ENCODE measurements at regions not wholly inside any gene's neighbourhood (a gene's known extent, or its start where the extent isn't known, plus 50 kb on each side); places are given as distances from the start of the nearest gene placed in this dataset.

DNA sequence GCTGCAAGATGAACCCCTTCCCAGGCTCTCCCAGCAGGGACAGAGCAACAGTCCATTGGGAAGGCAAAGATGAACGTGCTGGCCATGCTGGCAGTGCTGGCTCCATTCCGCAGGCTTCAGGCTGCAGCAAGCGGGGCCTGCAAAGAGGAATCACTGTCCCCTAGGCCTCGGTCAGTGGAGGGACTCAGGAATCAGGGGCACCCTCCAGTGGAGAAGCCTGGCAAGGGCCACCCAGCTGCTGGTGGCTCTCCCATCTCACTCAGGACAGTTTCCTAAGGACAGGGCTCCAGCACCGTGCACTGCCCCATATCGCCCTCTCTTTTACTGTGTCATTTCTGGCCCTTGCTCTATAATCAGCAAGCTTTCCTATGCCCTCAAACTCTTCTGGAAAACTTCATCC is 498.6 kb downstream of the EFNB2 start:
- DNase-seq: no peak
- intact Hi-C loops (cut with DNase I): no loop called here

DNA sequence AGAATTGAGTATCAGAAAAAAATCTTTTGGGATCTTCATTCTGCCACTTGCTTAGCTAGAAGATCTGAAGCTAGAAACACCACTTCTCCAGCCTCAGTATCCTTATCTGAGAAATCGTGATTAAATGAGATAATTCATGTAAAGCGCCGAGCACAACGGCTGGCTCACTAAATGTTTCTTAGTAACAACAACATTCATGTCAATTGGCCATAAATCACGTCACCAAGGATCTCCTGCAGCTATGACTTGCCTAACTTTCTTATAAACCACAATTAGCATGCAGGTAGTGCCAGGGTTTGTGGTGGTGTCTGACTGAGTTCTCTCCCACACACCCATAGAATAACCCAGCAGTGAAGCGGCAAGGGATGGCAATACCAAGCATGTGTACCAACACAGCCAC is 501.3 kb downstream of the EFNB2 start:
- no peak for DNase-seq

DNA sequence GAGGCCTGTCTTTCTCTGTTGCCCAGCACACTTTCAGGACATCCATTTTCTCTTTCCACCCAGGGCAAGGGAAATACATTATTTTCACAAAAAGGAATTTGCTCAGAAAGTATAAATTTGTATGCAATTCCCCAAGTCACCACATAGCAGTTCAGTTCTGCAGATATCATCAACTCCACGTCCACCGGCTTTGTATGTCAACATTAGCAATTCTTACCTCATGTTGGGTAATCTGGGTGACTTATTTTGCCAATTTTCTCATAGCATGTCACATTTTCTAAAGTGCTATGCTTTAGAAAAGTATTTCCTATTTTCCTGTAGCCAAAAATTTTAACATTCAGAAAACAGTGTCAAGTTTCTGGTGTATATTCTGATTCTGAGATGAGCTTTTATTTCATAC is 501.8 kb downstream of the EFNB2 start:
- intact Hi-C loops (cut with DNase I): no loop called here
- DNase-seq: no peak

More for the DNA sequence above, 501.3 kb downstream of the EFNB2 start:
- intact Hi-C loops (cut with DNase I): no loop called here

DNA sequence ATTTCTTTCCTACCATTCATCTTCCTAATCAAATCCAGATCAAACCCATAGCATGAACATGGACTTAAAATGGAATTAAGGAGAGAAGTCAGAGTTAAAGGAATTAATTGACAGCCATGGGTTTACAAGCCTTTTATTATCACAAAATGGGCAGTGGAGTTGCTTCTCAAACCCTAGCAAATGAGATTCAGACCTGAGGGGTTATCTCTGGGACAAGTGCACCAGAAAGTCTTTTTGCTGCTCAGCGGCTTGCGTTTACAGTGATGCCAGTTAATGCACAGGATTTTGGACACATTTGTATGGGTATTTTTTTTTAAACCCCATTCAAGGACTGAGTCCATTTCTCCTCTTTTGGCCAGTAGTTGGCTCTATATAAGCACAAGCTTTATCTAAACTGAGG is 503.0 kb downstream of the EFNB2 start:
- intact Hi-C loops (cut with DNase I): no loop called here
- no peak for DNase-seq

DNA sequence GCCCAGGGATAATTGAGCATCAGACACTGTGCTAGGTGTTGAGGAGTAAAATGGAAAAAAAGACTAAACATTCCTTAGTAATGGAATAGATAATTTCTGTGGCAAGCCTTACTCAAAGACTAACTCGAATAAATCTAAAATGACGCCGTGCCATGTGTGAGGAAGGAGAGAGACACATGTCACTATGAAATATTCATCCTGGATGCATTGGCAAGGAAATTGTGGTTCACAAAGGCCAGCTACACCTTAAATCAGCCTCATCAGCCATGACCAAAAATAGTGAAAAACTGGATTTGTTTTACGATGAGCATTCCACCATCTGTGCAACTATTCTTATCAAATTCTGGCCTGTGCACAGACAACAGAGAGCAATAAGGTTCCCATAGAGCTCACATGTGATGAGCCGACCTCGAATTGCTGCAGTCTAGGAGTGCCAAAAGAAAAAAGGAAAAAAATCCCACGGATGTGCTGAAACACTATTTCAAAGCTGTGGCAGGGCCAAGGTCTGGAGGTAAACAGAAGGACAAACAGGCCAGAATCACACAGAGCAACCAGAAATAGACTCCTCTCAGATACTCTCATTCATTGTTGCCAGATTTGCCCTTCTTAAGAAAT is 505.7 kb downstream of the EFNB2 start:
- intact Hi-C loops (cut with DNase I): loop anchor here (10.0 kb wide), 1 partner anchor 1595 kb away; no protein-coding TSS in a partner anchor
- no peak for DNase-seq

DNA sequence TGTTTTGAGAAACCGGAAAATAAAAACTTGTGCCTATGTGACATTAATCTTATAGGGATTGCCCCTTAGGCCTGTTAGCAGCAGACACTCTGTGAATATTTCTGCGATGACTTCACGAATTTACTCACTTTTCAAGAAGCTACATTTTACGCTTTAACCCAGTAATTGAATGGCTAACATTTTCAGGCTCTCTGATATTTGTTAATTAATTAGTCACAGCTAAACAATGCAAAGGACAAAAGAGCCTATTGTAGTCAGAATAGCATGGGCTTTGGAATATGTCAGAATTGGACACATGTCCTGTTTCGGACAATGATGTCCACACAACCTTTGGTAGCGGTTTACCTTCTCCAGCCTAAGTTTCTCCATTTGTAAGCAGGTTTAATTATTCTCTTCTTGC is 506.6 kb downstream of the EFNB2 start:
- DNase-seq: no peak
- intact Hi-C loops (cut with DNase I): loop anchor here (10.0 kb wide), 1 partner anchor 1594 kb away; no protein-coding TSS in a partner anchor

DNA sequence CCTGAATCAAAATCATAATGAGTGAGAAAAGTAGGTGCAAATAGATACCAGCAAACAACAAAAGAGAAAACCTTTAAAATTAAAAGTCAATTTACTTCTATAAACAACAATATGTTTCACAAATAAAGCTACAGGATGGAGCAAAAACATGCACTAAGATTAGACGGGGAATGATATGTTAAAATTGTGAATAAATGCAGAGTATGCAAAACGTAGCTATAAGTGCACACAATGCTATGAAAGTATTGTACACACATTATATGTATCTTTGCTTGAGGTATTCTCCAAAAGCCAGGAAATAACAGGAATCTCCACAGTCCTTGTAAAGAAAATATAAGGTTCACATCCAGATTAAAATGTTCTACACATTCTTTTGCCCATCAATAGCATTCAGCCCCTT is 523.9 kb downstream of the EFNB2 start:
- intact Hi-C loops (cut with DNase I): no loop called here
- DNase-seq: no peak

DNA sequence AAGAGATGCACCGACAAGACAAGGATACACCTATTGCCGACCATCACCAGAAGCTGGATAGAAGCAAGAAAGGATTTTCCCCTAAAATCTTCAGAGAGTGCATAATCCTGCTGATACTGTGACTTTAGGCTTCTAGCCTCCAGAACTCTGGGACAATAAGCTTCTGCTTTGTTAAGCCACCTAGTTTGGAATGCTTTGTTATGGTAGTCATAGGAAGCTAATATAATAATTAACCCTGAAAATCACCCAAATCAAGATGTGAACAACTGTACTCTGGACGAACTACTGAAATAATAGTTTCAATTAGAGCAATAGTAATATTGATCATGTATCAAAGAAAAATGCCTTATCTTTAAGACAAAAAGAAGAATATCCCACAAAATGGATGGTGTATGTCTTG is 524.6 kb downstream of the EFNB2 start:
- DNase-seq: no peak
- intact Hi-C loops (cut with DNase I): no loop called here

DNA sequence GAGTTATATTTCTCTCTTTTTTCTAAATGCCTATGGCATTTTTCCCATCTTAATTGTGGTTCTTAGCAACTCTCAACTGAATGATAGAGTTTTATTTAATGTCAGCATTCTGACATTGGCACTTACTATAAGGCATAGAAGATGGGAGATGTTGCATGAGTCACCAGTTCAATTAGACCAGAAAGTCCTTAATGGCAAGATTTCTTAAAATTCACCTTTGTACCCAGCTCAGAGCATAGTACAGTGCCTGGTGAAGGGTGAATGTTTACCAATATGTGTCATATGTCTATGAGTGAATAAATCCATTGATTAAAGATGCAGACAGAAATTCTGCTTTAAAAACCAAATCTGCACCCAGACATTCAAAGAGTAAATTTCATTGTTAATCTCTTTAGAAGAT is 526.9 kb downstream of the EFNB2 start:
- no peak for DNase-seq
- intact Hi-C loops (cut with DNase I): no loop called here

DNA sequence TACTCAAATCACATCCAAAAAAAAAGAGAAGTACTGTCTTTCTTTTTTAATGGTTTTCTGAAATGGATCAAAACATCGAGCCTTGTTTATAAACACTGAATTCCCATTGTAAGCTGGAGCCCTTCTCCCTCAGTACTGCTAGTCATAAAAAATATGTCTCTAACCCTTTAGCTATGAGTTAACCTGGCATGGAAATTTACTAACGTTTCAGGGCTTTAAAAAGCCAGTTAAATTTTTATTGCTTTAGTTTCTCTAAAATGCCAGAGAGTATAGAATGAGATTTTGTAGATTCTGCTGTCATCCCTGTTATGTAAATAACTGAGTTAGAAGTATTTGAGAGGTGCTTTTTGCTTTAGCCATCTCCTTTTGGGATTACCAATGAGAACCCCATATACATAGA is 528.3 kb downstream of the EFNB2 start:
- intact Hi-C loops (cut with DNase I): no loop called here
- DNase-seq: no peak

DNA sequence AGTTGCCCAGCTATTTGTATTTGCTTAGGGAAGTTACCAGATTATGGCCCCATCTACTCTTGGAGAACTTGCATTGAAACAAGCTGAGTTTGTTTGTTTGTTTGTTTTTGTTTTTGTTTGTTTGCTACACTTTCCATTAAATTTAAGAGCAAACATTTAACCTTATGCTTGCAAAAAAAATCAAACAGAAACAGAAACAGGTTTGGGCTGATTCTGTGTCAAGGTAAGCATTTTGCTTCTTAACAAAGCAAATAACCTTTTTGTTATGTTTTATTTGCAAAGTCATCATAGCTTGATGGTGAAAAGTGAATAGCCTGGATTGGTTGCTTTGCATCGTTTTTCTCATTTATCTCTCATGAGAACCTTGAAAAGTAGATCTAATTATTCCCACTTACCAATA is 531.8 kb downstream of the EFNB2 start:
- no peak for DNase-seq
- intact Hi-C loops (cut with DNase I): no loop called here

DNA sequence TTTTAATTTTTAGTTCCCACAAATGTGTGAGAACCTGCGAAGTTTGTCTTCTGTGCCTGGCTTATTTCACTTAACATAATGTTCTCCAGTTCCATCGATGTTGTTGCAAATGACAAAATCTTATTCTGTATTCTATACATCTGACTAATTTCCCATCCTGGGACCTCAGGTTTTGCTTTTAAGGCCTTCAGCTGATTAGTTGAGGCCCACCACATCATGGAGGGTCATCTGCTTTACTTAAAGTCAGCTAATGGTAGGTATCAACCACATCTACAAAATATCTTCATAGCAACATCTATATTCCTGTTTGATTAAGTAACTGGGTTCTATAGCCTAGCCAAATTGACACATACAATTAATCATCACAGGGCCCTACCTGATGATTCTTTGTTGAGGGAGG is 534.0 kb downstream of the EFNB2 start:
- intact Hi-C loops (cut with DNase I): no loop called here

DNA sequence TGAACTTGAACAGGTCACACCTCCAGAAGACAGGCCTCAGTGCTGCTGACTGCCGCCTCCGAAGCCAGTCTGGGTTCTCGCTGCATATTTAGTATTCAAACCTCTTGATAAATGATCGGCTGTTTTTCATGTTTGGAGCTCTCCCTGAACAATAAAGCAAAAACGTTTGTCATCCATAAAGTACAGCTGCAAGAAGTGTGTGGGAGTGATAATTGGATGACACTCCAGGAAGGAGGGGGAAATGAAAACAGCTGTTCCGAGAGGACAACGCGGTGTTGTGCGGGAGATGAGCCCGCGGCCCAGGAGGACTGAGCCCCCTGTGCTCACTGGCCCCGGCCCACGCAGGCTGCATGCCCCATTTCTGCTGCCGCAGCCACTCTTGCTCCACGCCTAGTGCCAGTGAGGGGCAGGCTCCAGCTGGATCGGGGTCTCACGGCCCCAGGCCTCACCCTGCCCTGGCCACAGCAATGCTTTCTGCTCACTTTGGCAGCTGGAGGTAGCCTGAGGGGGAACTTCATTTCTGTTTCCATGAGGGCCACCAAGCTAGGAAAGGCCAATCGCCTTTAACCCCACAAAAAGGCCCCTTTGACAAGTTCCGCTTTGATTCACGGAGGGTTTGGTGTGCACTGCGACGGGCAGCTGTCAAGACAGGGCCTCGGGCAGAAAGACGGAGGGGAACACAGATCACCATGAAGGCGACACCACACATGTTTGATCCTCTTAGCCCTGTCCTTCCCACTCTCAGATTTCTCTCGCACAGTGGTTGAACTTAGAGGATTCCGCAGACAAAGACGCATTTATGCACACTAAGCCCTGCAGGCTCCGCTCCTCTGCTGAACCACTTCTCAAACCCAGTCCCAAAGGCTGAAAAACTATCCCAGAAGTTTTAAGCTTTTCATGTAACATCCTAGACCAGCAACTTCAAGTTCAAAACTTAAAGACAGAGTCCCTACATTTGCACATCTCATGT is 537.6 kb downstream of the EFNB2 start:
- peak in 11 of 42 donors; percentile 4 to 69 (median 31) for DNase-seq
- intact Hi-C loops (cut with DNase I): no loop called here

More for the DNA sequence above, 534.0 kb downstream of the EFNB2 start:
- no peak for DNase-seq

DNA sequence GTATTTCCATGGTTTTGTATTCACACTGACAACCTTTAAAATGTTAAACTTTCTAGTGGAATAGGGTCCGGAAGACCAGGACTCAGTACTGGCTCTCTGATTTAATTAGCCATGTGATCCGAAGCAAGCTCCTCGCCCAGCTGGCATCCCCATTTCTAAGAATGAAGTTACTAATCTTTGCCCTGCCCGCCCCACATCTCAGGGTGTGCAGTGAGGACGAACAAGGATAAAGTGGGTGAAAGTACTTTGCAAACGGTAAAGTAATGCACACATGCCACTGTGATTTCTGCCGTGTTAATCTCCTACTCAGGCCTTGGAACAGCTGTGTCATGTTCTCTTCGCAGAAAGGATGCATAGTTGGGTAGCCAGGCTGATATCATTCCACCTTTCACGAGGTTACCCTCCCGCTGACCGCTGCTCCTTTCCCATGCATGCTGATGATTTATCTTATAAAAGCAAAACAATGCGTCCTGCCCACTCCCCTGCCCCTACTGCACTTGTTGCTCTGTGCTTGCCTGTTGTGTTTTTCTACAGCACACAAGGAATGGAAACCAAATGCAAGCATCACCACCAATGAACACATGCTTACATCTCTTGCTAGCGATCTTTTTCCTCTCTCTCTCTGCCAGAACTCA is 539.0 kb downstream of the EFNB2 start:
- intact Hi-C loops (cut with DNase I): no loop called here
- DNase-seq: no peak

DNA sequence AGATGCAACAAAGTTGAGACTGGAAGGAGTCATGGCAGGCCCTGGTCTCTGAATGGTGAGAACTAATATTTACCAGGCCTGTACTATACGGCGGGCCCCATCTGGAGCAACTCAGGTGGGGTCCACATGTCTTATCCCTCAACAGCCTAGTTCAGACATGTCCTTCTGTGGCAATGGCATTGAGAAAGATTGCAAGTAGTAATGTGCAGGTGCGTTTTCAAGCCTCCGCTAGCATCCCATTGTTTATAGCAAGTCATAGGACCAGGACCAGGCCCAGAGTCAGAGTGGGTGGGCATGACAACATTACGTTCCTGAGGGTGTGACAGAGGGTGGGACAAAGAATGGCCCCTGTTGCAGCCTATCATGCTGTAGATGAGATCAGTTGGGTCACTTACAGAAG is 541.1 kb downstream of the EFNB2 start:
- intact Hi-C loops (cut with DNase I): no loop called here
- DNase-seq: no peak

DNA sequence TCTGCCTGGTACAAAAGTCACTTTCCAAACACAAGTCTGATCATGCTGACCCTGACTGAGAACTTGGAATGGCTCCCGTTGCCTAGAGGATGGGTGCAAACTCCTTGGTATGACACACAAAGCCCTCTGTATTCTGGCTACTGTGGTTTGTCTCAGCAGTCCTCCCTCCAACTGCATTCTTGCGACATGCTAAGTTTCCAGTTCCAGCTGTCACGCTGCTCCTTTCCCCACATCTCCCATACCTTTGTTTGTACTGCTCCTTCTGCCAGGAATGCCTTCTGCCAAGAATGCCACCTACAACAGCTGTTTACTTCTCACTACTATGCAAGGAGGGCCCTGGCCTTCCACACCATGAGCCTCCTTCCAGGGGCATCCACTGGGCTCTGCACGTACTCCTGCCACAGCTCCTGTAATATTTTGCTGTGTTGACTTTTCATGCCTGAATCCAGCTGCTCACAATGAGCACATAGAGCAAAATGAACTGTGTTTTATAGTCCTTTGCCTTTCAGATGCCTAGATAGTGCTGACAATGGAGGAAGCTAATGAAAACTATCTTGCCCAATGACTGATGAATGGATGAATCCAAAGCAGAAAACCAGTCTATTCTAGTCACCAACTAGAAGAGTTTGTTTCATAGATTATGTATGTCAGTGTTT is 543.7 kb downstream of the EFNB2 start:
- peak in 9 of 42 donors; percentile 21 to 67 (median 27) for DNase-seq
- intact Hi-C loops (cut with DNase I): no loop called here

DNA sequence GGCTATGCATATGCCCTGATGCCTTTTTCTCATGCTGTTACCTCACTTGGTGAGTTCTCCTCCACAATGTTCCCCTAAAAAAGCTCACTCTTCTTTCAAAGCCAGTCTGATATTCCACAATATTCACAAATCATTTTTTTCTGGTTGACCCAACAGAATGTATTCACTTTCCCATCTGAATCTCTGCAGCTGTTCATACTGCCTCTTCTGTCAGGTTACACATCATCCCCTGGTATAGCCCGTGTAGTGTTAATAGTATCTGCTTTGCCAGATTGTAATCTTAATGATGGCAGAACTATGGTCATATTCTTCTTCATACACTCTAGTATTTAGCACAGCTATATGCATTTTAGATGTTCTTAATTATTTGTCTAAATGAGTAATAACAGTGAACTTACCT is 544.3 kb downstream of the EFNB2 start:
- DNase-seq: no peak

DNA sequence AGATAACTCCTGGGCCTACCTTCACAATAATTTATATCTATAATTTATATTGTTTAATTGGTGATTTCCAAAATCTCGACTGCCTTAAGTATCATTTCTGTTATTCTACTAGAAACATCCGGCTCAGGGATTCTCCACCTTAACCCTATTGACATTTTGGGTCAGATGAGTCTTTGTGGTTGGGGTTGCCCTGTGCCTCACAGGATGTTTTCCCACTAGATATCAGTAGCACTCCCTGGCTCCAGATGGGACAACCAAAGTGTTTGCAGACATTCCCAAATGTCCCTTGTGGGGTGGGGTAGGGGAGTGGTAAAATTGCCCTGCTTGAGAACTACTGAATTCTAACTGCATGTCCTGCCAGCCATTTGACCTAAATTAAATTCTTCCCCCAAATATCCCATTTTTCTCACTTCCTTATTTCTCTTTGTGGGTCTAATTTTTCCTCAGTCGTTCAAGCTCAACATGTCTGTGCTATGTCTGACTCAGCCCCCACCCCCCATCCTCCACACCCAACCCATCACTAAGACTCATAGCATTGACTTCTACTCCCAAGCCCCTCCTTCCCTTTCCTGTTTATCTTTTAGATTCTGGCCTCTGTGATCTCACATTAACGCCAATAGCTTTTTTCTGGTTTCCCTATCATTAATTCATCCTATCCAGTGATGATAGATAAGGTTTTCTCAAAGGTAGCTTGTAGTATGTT is 545.1 kb downstream of the EFNB2 start:
- intact Hi-C loops (cut with DNase I): no loop called here
- DNase-seq: no peak

More for the DNA sequence above, 544.3 kb downstream of the EFNB2 start:
- intact Hi-C loops (cut with DNase I): no loop called here

DNA sequence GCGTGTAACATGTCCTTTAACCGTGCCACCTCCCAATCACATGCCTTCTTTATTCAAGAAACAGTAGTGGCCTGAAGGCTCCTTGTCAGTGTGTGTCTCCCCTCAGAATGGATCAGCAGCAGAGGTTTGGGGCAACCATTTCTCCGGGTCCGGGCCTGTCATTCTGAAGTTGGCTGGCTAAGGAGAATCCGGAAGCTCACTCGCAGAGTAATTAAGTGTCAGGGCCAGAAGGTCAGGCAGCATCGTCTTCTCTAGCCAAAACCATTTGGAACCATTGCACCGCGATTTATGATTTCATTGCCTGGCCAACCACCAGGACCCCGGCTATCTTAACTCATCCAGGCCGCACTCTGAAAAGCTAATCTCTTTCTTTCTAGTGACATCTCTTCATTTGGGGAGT is 550.8 kb downstream of the EFNB2 start:
- intact Hi-C loops (cut with DNase I): no loop called here
- DNase-seq: no peak
